Esophagus (tissue), 2 donors: ENCODE measurements at regions not wholly inside any gene's neighbourhood (a gene's known extent, or its start where the extent isn't known, plus 50 kb on each side); places are given as distances from the start of the nearest gene placed in this dataset.

Experiments
- H3K27ac ChIP-seq, 2 donors: one replicate each; pipeline ENCODE4 v1.5.1; 2013; ENCODE audit warnings: low read depth in 2 of 2, mild to moderate bottlenecking in 2 of 2, inconsistent platforms in 1 of 2, low read length in 1 of 2, moderate library complexity in 1 of 2
- H3K27me3 ChIP-seq, 2 donors: one replicate each; pipeline ENCODE4 v1.6.1; 2013; ENCODE audit warnings: low read length in 2 of 2, control low read depth in 1 of 2, mild to moderate bottlenecking in 1 of 2; ENCODE audit not compliant: insufficient read depth in 2 of 2, control insufficient read depth in 1 of 2
- H3K36me3 ChIP-seq, 2 donors: one replicate each; pipeline ENCODE4 v1.6.1; 2013; ENCODE audit warnings: low read length in 1 of 2; ENCODE audit not compliant: control insufficient read depth in 2 of 2, insufficient read depth in 2 of 2
- H3K4me1 ChIP-seq, 2 donors: one replicate each; pipeline ENCODE4 v1.6.1; 2013; ENCODE audit warnings: low read length in 1 of 2; ENCODE audit not compliant: control insufficient read depth in 2 of 2, insufficient read depth in 2 of 2
- H3K4me3 ChIP-seq, 2 donors: one replicate each; pipeline ENCODE4 v1.5.1; 2013; ENCODE audit warnings: low read length in 2 of 2, mild to moderate bottlenecking in 2 of 2, low read depth in 1 of 2, moderate library complexity in 1 of 2
- H3K9me3 ChIP-seq, 2 donors: one replicate each; pipeline ENCODE4 v1.6.1; 2013; ENCODE audit warnings: mild to moderate bottlenecking in 2 of 2, low read depth in 1 of 2, low read length in 1 of 2, moderate library complexity in 1 of 2; ENCODE audit not compliant: control insufficient read depth in 2 of 2, insufficient read depth in 1 of 2
- WGBS, 2 donors: extraction: QIAGEN DNeasy Blood & Tissue Kit; methylation state at CpG; one replicate each; pipeline ENCODE4 v1.1.7; 2013; 5-methylcytosine and 5-hydroxymethylcytosine counted together
- donor health status: healthy with polysubstance abuse.
- donor health status: Bipolar disorder and iron deficiency.

DNA sequence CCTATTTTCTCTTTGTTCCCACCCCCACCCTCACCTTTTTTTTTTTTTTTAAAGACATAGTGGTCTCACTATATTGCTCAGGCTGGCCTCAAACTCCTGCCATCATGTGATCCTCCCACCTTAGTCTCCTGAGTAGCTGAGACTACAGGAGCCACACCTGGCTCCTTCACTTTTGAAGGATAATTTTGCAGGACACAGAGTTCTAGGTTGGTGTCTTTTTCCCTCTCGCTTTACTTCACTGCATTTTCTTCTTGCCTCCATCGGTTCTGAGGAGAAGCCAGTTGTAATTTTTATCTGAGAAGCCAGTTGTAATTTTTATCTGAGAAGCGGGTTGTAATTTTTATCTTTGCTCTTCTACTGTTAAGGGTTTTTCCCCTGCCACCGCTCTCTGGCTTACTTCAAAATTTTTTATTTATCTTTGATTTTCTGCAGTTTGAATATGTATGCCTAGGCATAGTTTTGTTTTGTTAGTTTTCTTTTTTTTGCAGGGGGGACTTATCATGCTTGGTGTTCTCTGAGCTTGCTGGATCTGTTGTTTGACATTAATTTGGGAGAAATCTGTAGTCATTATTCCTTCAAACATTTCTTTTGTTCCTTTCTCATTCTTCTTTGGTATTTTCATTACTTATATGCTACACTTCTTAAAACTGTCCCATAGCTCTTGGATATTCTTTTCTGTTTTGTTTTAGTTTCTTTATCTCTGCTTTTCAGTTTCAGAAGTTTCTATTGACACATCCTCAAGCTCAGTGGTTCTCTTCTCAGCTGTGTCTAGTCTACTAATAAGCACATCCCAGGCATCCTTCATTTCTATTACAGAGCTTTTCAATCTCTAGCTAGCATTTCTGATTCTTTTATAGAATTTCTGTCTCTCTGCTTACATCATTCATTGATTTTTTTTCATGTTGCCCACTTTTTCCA, 148.2 kb upstream of the CHD1 start:
- Histone ChIP-seq H3K4me3 (no peak overlapping the region), H3K9me3 (no peaks in the 10 kb centered on the region), H3K27ac (no peak overlapping the region), H3K27me3 (no peaks in the 10 kb centered on the region), H3K36me3 (no peaks in the 10 kb centered on the region), H3K4me1 (no peaks in the 10 kb centered on the region)
- 77 to 89% methylated on average over 4 of the region's 4 CpGs for WGBS, 2 donors

DNA sequence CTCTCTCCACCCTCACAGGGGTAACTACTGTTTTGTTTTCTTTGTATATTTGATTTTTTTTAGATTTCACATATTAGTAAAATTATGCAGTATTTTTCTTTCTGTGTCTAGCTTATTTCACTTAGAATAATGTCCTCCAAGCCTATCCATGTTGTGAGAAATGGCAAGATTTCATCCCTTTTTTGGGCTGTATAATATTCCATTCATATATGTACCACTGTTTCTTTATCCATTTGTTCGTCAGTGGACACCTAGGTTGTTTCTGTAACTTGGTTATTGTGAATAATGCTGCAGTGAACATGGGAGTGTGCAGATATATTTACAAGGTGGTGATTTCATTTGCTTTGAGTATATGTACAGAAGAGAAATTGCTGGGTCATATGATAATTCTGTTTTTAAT, 144.0 kb upstream of the CHD1 start:
- H3K27ac ChIP-seq, result no peak overlapping the region
- 86 to 90% methylated on average over 1 of the region's 1 CpG for WGBS, 2 donors

DNA sequence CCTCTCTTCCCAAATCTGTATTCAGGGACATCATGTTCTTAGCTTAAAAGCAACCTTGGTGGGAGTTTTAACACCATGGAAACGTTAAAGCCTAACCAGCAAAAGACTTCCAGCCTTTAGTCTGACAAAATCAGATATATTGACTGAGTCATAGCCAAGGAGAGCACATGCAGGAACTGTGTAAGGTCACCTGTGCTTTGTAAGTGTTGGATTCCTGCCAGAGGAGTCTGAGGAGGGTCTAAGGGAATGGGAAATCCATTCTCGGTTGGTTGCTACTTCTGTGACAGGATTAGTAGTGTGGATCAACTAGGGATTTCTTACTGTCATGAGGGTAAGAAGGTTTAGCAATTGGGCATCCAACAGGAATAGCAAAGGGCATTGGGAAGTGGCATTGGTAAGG, 142.0 kb upstream of the CHD1 start:
- H3K4me3 ChIP-seq, result no peak overlapping the region
- H3K4me1 ChIP-seq, result no peaks in the 10 kb centered on the region
- no peaks in the 10 kb centered on the region for H3K27me3 ChIP-seq
- WGBS, 2 donors, result 56 to 67% methylated on average over 2 of the region's 2 CpGs
- H3K27ac ChIP-seq, result no peak overlapping the region
- no peaks in the 10 kb centered on the region for H3K9me3 ChIP-seq
- H3K36me3 ChIP-seq, result no peaks in the 10 kb centered on the region

More for the DNA sequence above, 144.0 kb upstream of the CHD1 start:
- Histone ChIP-seq H3K36me3 (no peaks in the 10 kb centered on the region), H3K4me3 (no peak overlapping the region), H3K9me3 (no peaks in the 10 kb centered on the region), H3K4me1 (no peaks in the 10 kb centered on the region), H3K27me3 (no peaks in the 10 kb centered on the region)

DNA sequence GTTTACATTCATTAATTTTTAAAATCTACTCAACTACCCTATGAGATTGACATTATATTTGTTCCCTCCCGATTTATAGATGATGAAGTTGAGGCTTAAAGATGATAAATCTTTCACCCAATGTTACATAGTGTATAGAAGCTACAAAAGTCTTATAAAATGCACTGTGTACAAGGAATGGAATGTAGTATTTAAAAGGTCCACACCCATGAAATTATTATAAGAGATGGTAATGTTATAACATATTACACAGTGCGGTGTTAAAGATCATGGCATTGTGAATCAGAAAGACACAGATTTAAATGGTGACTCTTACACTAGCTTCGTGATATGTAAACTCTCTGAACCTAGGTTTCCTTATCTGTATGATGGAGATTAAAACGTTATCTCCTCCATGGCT, 141.6 kb upstream of the CHD1 start:
- Histone ChIP-seq H3K9me3 (no peaks in the 10 kb centered on the region), H3K4me3 (no peak overlapping the region), H3K4me1 (no peaks in the 10 kb centered on the region), H3K27me3 (no peaks in the 10 kb centered on the region), H3K27ac (no peak overlapping the region), H3K36me3 (no peaks in the 10 kb centered on the region)
- WGBS, 2 donors, result 67 to 81% methylated on average over 4 of the region's 4 CpGs

DNA sequence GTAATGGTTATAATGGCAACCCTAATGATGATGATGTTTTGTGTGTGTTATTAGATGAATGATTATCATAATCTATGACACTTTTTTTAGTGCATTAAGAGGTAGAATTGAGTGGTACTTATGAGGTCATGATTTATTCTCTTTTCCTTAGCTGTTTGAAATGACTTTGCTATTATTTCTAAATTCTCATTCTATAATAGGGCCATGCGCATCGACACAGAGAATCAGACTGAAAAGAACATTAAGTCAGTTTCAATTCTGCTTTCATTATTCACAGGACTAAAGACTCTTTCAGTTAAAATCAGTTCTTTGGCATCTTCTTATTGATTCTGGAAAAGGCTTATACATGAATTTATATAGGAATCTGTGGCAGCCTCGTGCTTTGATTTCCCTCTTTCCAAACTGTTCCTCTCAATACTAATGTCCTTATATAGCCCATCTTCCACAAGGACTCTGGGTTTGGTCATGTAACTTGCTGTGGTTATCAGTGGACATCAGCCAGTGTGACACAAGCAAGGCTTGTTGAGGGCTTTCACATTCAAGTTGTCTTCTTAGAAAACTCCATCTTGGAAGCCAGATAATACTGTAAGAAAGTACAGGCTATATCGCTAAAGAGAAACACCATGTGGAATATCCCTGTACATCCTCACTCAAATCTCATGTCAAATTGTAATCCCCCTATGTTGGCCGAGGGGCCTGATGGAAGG, 140.3 kb upstream of the CHD1 start:
- Histone ChIP-seq H3K4me3 (no peak overlapping the region), H3K36me3 (no peaks in the 10 kb centered on the region), H3K27me3 (no peaks in the 10 kb centered on the region), H3K27ac (no peak overlapping the region), H3K4me1 (no peaks in the 10 kb centered on the region), H3K9me3 (no peaks in the 10 kb centered on the region)
- 88 to 89% methylated on average over 5 of the region's 5 CpGs for WGBS, 2 donors

DNA sequence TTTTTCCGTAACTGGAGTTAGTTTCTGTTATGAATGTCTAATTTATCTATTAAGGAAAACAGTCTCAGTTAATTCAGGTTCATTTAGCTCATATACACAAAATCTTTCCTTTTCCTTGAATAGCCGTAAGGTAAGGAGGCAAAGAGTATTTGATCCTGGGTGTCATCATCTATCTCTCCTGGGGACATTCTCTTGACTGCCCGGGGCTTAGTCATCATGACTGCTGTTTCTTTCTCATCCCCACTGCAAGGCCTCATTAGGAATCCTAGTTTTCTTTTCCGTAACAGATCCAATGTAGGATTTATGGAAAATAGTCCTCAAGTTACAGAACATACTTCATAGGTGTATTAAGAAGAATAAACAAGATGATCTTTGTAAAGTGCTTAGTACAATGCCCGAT, 134.9 kb upstream of the CHD1 start:
- Histone ChIP-seq H3K27ac (no peak overlapping the region), H3K4me3 (no peak overlapping the region), H3K4me1 (peaks cover 0 to 2% of the 10 kb centered on the region in 2 donors), H3K27me3 (no peaks in the 10 kb centered on the region), H3K36me3 (no peaks in the 10 kb centered on the region), H3K9me3 (no peaks in the 10 kb centered on the region)
- WGBS, 2 donors, result 96% methylated on average over 5 of the region's 5 CpGs

DNA sequence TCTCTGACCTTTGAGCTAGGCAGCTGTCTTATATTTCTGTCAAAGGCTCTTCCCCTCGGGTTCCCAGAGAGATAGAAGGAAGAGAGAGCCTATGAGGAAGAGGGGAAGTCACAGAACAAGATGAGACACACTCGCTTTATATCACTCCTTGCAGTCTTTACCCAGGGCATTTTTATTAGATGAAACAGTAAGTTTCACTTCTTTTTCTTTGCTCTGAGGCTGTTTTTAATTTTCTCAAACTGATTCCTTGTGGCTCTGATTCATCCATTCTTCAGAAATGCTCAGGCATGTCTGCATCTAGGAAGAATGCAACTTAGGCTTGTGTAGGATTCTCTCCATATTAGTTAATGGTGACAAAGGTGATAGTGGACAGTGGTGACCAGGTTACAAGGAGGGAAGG, 132.9 kb upstream of the CHD1 start:
- no peaks in the 10 kb centered on the region for H3K27me3 ChIP-seq
- H3K9me3 ChIP-seq, result no peaks in the 10 kb centered on the region
- no peak overlapping the region for H3K27ac ChIP-seq
- H3K36me3 ChIP-seq, result no peaks in the 10 kb centered on the region
- WGBS, 2 donors, result 17 to 26% methylated on average over 2 of the region's 2 CpGs
- no peak overlapping the region for H3K4me3 ChIP-seq
- peaks cover 0 to 2% of the 10 kb centered on the region in 2 donors for H3K4me1 ChIP-seq

DNA sequence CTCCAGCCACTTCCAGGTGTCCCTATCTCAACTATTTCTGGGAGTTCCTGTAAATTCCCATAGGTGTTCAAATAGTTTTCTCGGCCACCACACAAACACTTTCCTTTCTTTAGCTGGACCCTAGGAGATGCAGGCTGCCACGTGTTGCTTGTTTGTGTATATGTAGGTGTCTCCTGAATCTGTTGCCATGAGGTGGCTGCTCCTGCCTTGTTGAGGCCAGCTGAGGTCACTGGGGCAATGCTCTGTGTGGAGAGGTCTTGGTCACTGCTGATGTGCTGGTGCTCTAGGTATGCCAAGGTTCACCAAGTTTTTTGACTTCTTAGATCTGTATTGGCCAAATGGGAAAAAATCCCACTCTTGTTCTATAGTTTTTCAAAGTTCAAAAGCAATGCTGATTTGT, 132.5 kb upstream of the CHD1 start:
- Histone ChIP-seq H3K27me3 (no peaks in the 10 kb centered on the region), H3K4me3 (no peak overlapping the region), H3K9me3 (no peaks in the 10 kb centered on the region), H3K27ac (no peak overlapping the region), H3K4me1 (peaks cover 0 to 2% of the 10 kb centered on the region in 2 donors), H3K36me3 (no peaks in the 10 kb centered on the region)
- WGBS, 2 donors, result 45% methylated on average over 2 of the region's 2 CpGs

DNA sequence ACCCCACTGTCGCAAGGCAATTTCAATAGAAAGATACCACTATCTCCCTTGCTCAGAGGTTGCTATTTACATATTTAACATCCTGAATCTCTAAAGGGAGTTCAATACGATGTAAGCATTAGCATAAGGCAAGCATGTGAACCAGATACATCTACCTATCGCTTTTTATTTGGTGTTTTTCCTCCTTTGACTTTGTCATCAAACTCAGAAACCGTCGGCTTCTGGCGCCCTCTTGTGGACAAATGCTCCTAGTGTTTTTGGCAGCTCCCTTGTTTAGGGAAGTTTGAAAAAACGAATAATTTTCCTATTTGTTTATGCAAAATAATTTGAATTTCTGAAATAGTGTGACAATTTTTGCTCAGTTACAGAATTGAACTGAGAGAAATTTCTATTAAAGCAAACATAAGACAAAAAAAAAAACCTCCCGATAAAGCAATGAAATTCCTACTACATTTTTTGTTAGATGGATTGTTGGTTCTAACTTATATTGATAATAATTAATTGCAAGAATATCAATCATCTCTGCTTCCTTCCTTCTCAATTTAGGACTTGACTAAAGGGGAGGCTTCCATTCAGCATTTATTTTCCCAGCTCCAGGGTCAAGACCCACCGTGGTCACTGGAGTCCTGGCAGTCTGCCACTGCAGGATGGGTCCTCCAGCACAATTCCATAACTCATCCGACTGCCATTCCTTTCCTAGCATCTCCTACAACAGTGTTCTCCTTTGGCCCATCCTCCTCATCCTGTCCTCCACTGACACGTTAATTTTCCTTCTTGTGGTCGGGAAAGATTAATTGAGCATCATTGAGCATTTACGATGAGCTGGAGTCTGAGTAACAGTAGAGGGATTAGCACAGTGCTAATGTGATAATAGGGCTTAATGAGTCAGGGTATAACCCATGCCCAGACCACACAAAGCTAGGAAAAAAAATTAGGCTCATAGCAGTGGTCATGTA, 131.8 kb upstream of the CHD1 start:
- no peaks in the 10 kb centered on the region for H3K36me3 ChIP-seq
- no peaks in the 10 kb centered on the region for H3K9me3 ChIP-seq
- no peaks in the 10 kb centered on the region for H3K27me3 ChIP-seq
- H3K27ac ChIP-seq, result no peak overlapping the region
- no peak overlapping the region for H3K4me3 ChIP-seq
- 18 to 23% methylated on average over 13 of the region's 13 CpGs for WGBS, 2 donors
- H3K4me1 ChIP-seq, result peaks cover 0 to 2% of the 10 kb centered on the region in 2 donors
